HFF-Myc (cell line): ENCODE measurements at regions not wholly inside any gene's neighbourhood (a gene's known extent, or its start where the extent isn't known, plus 50 kb on each side); places are given as distances from the start of the nearest gene placed in this dataset.
A peak's percentile ranks its signal among the peaks of the same experiment; 100 is the strongest.

Source experiments
- DNase-seq: peaks from one replicate; pipeline ENCODE4 v3.0.0-alpha.2; 2011; ENCODE audit warnings: low read depth; ENCODE audit errors: extremely low read depth
- H3K4me3 ChIP-seq: replicated peaks from 2 replicates; pipeline ENCODE4 v1.5.1; 2011; ENCODE audit warnings: low read depth, mild to moderate bottlenecking, control low read depth, low read length
- TF ChIP-seq, protein P1 (sequence below): IDR thresholded peaks from 2 replicates; pipeline ENCODE4 v1.5.1; 2012; ENCODE audit warnings: mild to moderate bottlenecking, low read depth, low read length, control low read depth; ENCODE audit errors: missing control alignments

DNA sequence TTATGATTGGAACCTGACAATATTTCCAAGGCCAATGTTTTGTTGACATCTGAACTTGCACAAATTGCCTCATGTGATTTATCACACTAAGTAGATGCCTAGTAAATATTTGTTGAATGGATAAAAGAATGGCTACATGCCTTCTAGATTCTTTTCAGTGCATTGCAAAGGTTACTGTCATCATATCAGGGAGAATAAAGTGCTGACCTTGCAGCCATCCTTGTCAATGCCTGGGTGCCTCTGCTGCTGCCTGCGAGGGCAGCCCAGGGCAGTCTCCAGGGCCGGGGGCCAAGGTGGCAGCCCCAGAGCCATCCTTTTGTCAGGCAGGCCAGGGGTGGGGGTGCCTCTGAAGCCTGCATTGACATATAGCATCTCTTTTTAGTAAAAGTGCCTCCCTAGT is 325.6 kb upstream of the MTNR1B start:
- TF ChIP-seq, protein P1, sequence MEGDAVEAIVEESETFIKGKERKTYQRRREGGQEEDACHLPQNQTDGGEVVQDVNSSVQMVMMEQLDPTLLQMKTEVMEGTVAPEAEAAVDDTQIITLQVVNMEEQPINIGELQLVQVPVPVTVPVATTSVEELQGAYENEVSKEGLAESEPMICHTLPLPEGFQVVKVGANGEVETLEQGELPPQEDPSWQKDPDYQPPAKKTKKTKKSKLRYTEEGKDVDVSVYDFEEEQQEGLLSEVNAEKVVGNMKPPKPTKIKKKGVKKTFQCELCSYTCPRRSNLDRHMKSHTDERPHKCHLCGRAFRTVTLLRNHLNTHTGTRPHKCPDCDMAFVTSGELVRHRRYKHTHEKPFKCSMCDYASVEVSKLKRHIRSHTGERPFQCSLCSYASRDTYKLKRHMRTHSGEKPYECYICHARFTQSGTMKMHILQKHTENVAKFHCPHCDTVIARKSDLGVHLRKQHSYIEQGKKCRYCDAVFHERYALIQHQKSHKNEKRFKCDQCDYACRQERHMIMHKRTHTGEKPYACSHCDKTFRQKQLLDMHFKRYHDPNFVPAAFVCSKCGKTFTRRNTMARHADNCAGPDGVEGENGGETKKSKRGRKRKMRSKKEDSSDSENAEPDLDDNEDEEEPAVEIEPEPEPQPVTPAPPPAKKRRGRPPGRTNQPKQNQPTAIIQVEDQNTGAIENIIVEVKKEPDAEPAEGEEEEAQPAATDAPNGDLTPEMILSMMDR: no peak
- H3K4me3 ChIP-seq: no peak overlapping the region
- no peak for DNase-seq

DNA sequence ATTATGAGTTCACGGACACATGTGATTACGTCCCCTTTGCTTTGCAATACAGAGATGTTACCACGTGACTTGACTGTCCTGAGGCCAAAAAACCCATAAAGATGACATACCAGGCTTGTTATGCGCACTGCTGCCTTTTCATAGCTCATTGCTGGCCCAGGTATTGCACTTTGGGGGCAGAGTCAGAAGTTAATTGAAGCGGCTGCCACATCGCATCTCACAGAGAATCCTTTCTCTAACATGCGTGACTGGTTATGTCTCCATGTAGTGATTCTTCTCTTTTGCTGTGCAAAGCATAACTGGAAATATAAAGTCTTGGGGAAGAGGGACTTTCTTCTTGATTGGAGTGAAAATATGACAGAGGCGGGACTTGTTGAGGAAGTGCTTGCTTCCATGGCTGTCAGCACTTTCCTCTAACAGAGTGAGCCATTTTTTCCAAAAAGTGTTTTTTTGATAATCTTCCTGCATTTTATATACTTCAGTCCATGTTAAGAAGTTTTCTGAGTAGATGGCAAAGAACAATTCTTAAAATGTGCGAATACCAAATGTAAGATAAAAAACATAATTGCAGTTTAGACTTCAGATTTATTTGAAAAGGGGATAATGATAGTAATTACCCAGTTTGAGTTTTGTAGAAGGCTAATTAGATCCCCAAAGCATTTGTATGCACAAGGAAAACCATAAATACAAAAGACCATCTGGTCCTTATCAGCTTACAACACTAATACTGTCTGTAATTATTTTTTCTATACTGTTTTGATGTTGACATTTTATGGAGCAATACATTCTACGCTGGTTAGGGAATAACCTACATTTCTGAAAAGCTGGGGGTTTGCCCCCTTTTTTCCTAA is 324.6 kb upstream of the MTNR1B start:
- no peak for DNase-seq
- H3K4me3 ChIP-seq: no peak overlapping the region
- TF ChIP-seq, protein P1: no peak

DNA sequence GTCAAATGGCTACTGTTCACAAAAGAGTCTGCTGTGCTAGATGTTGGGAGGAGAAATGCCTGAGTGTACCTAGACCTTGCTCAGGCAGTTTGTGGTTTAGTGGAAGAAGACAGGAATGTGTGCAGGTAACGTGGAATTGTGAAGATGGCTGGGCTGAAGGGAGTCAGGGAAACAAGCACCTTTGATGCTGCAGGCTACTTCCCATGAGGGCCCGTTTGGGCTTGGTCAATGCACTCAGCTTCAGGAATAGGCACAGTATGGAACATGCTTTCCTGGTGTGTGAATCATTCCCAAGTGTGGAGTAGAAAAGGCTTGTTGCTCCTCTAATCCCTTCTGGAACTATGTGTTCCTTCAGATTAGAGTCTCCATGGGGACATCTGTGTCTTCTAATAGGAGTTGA is 318.3 kb upstream of the MTNR1B start:
- TF ChIP-seq, protein P1: no peak
- no peak overlapping the region for H3K4me3 ChIP-seq
- DNase-seq: no peak

DNA sequence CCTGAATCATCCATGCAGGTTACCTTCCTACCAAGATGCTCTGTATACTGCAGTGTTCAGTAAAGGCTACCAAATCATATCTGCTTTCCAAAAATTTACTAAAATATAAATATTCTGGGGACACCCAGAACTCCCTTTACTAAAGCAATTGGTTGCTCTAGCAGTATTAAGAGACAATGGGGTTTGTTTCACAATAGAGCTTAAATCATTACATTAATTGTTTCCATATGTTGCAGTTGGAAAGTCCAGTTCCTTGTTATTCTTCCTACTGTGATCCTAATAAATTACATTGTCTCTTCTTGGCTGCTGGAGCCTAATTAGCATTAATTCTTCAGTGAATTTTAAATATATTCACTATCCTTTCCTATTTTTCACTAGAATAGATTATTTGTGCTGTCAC is 316.0 kb upstream of the MTNR1B start:
- TF ChIP-seq, protein P1: no peak
- DNase-seq: peak; percentile 1
- H3K4me3 ChIP-seq: no peak overlapping the region

DNA sequence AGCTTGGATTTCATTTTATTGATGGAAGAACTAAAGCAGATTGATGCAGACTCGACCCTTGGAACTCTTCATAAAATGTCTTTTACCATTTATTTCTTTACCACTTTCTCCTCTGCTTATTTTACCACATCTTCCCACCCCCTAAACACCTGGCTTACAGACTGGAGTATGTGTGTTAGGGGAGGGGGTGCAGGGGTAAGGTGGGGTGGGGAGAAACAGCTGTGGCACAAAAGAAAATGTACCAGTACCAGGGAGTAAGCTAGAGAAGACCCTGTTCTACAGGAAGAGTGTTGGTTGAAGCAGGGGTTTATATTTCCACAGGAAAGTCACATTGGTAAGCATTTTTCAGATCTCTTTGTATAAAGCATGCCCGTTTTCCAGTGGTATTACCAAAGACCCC is 312.7 kb upstream of the MTNR1B start:
- TF ChIP-seq, protein P1: no peak
- no peak for DNase-seq
- H3K4me3 ChIP-seq: no peak overlapping the region

DNA sequence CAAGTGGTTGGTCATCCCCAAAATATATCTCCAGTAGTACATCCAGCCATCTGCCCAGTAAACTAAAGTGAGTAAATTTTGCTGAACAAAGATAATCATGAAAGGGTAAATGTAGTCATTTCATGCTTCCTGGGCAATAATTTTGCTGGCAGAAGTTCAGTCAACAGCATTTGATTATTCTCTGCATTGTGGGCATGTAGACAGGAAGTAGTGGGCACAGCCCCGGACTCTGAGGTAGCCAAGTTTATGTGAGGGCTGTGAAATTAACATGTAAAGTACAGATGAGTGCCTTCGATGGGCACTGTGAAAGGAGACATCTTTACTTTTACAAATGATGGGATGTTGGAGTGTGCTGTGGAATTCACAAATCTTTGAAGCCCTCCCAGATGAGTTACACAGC is 312.2 kb upstream of the MTNR1B start:
- H3K4me3 ChIP-seq: no peak overlapping the region
- TF ChIP-seq, protein P1: no peak
- no peak for DNase-seq
